PC-9 (cell line): ENCODE measurements at regions not wholly inside any gene's neighbourhood (a gene's known extent, or its start where the extent isn't known, plus 50 kb on each side); places are given as distances from the start of the nearest gene placed in this dataset.

ENCODE experiments used
- BruUV-seq: library from RNA; stranded (reverse); fragments of 400-500 nt; replicated peaks from 2 replicates; lab custom pipeline; 2021; lab: Mats Ljungman, UMichigan
- CTCF ChIA-PET: fragments of 300-600 bp; sonication (Branson Sonifier 250); formaldehyde crosslinking; loops from one replicate; lab custom pipeline; 2022; ENCODE audit warnings: antibody characterized with exemption; lab: Charles Lee
- POLR2A ChIA-PET: fragments of 300-600 bp; sonication (Branson Sonifier 250); formaldehyde crosslinking; loops from one replicate; lab custom pipeline; 2022; ENCODE audit warnings: antibody characterized with exemption; ENCODE audit not compliant: unreplicated experiment; lab: Charles Lee
- DNase-seq, 2 experiments: peaks; one replicate each; pipeline versions ENCODE4 v3.0.0 to v3.0.0-alpha.2; 2015 to 2022; ENCODE audit warnings: mixed read lengths in 1 of 2
- H2AFZ ChIP-seq: fragments of 200-600 bp; sonication (generic); 2 replicates; pipeline ENCODE4 v1.8.1; 2017; ENCODE audit warnings: antibody characterized with exemption
- H3F3A ChIP-seq: fragments of 200-600 bp; sonication (generic); 2 replicates; pipeline ENCODE4 v1.8.1; 2017; ENCODE audit warnings: antibody characterized with exemption, mild to moderate bottlenecking, low read depth; ENCODE audit not compliant: insufficient read depth
- H3K27ac ChIP-seq: fragments of 200-600 bp; sonication (generic); 2 replicates; pipeline ENCODE4 v1.6.1; 2016; ENCODE audit warnings: mixed run types
- H3K27me3 ChIP-seq: fragments of 200-600 bp; sonication (generic); 2 replicates; pipeline ENCODE4 v1.6.1; 2016; ENCODE audit warnings: low read depth, mixed run types; ENCODE audit not compliant: insufficient read depth
- H3K36me3 ChIP-seq: fragments of 200-600 bp; sonication (generic); 2 replicates; pipeline ENCODE4 v1.6.1; 2016; ENCODE audit warnings: low read depth, mixed run types
- H3K4me1 ChIP-seq: fragments of 200-600 bp; sonication (generic); replicated peaks from 2 replicates; pipeline ENCODE4 v1.6.1; 2016; ENCODE audit warnings: mixed run types; ENCODE audit not compliant: insufficient read depth
- H3K4me2 ChIP-seq: fragments of 200-600 bp; sonication (generic); 2 replicates; pipeline ENCODE4 v1.6.1; 2017; ENCODE audit warnings: mixed run types
- H3K4me3 ChIP-seq: fragments of 200-600 bp; sonication (generic); 2 replicates; pipeline ENCODE4 v1.6.1; 2016; ENCODE audit warnings: mixed run types
- H3K79me2 ChIP-seq: fragments of 200-600 bp; sonication (generic); 2 replicates; pipeline ENCODE4 v1.6.1; 2017; ENCODE audit warnings: low read depth, mixed run types
- H3K9me2 ChIP-seq: fragments of 200-600 bp; sonication (generic); 2 replicates; pipeline ENCODE4 v1.8.1; 2017; ENCODE audit warnings: mild to moderate bottlenecking; ENCODE audit not compliant: insufficient read depth
- H3K9me3 ChIP-seq: fragments of 200-600 bp; sonication (generic); 2 replicates; pipeline ENCODE4 v1.8.1; 2016; ENCODE audit warnings: low read depth; ENCODE audit not compliant: insufficient read depth
- H4K20me1 ChIP-seq: fragments of 200-600 bp; sonication (generic); 2 replicates; pipeline ENCODE4 v1.8.1; 2017; ENCODE audit not compliant: insufficient read depth
- CTCF ChIP-seq: fragments of 200-600 bp; sonication (generic); conservative IDR thresholded peaks from 2 replicates; pipeline ENCODE4 v1.6.1; 2017; ENCODE audit warnings: mixed run types, antibody characterized with exemption, mild to moderate bottlenecking, moderate library complexity
- EZH2 ChIP-seq: fragments of 200-600 bp; sonication (generic); IDR thresholded peaks from 2 replicates; pipeline ENCODE4 v1.8.0; 2017; ENCODE audit warnings: antibody characterized with exemption, low read depth
- intact Hi-C: fragments of 100-400 bp; cut with micrococcal nuclease; formaldehyde crosslinking; loops from one replicate; pipeline ENCODE4 v1.10.0; 2022; ENCODE audit not compliant: unreplicated experiment

GRCh38 chr7:113784316-113784715 is 134.5 kb downstream of the PPP1R3A start:
- Histone ChIP-seq H3K9me3 (0 out of 2 replicates have a peak, but pooled peaks cover 3% of the 10 kb centered on the region), H3K4me1 (no peaks in the 10 kb centered on the region), H3K27me3 (no peaks in the 10 kb centered on the region), H4K20me1 (no peaks in the 10 kb centered on the region), H3K27ac (no peak overlapping the region), H3K4me3 (no peak overlapping the region), H3K79me2 (no peaks in the 10 kb centered on the region), H3K9me2 (no peaks in the 10 kb centered on the region), H3K36me3 (no peaks in the 10 kb centered on the region), H2AFZ (no peak overlapping the region), H3F3A (no peaks in the 10 kb centered on the region), H3K4me2 (no peak overlapping the region)
- ChIA-PET CTCF (no interaction called here), POLR2A (no interaction called here)
- intact Hi-C loops, result no loop called here
- TF ChIP-seq CTCF (no peak), EZH2 (no peak)
- DNase-seq, result no peak
- no TSS peak for BruUV-seq

GRCh38 chr7:113783403-113783802 is 135.4 kb downstream of the PPP1R3A start:
- no peaks in the 10 kb centered on the region for H3F3A ChIP-seq
- H3K9me3 ChIP-seq, result 0 out of 2 replicates have a peak, but pooled peaks cover 3% of the 10 kb centered on the region
- no peak overlapping the region for H2AFZ ChIP-seq
- no peaks in the 10 kb centered on the region for H4K20me1 ChIP-seq
- ChIA-PET CTCF (no interaction called here), POLR2A (no interaction called here)
- no peak for DNase-seq
- H3K4me1 ChIP-seq, result no peaks in the 10 kb centered on the region
- H3K9me2 ChIP-seq, result no peaks in the 10 kb centered on the region
- no peak overlapping the region for H3K4me2 ChIP-seq
- no peaks in the 10 kb centered on the region for H3K27me3 ChIP-seq
- no peak overlapping the region for H3K27ac ChIP-seq
- BruUV-seq, result no TSS peak
- no peak overlapping the region for H3K4me3 ChIP-seq
- H3K79me2 ChIP-seq, result no peaks in the 10 kb centered on the region
- no peaks in the 10 kb centered on the region for H3K36me3 ChIP-seq
- intact Hi-C loops, result no loop called here
- TF ChIP-seq EZH2, result no peak
- TF ChIP-seq CTCF, result no peak

GRCh38 chr7:113775804-113776203 is 143.0 kb downstream of the PPP1R3A start:
- Histone ChIP-seq H4K20me1 (no peaks in the 10 kb centered on the region), H3K27me3 (no peaks in the 10 kb centered on the region), H3K9me3 (no peaks in the 10 kb centered on the region), H3F3A (no peaks in the 10 kb centered on the region), H3K4me2 (no peak overlapping the region), H3K4me3 (no peak overlapping the region), H3K27ac (no peak overlapping the region), H3K9me2 (no peaks in the 10 kb centered on the region), H3K79me2 (no peaks in the 10 kb centered on the region), H3K36me3 (no peaks in the 10 kb centered on the region), H3K4me1 (no peaks in the 10 kb centered on the region), H2AFZ (no peak overlapping the region)
- ChIA-PET POLR2A (no interaction called here), CTCF (no interaction called here)
- BruUV-seq, result no TSS peak
- intact Hi-C loops, result no loop called here
- TF ChIP-seq EZH2 (no peak), CTCF (no peak)
- DNase-seq, result no peak
